HG03469 (cell line): ENCODE measurements at regions not wholly inside any gene's neighbourhood (a gene's known extent, or its start where the extent isn't known, plus 50 kb on each side); places are given as distances from the start of the nearest gene placed in this dataset.

ENCODE experiments used
- ATAC-seq: cut with Tn5 transposase; IDR thresholded peaks from one replicate; pipeline ENCODE4 v1.9.1; 2021; ENCODE audit warnings: mild to moderate bottlenecking, moderate library complexity, moderate number of reproducible peaks; ENCODE audit not compliant: unreplicated experiment

DNA sequence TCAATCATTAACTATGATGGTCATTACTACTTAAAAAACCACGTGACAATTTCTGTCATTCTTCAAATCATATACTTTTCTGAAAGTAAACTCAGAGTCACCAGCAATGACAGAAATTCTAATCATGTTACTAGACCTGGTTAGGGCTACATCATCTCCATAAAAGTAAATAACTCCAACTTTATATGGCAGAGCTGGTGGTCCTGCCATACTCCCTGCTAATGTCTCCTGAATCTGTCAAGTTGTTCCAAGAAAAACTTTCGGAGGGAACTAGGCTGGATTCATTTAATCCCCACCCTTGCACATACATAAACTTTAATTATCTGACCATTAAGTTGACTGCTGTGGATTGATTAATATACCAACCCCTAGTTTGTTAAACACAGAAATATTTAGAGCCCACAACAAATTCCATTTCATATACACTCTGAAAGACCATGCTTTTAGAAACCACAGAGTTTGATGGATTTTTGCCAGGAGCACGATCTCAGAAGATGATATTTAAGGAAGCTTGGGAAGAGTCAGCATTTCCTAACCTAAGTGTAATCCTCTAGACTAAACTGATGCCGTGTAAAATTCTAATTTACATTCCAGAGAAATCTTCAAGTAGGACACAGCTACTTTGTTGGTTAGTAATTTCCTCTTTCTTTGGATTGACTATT, 577.0 kb downstream of the FAT4 start:
- ATAC-seq: no peak

DNA sequence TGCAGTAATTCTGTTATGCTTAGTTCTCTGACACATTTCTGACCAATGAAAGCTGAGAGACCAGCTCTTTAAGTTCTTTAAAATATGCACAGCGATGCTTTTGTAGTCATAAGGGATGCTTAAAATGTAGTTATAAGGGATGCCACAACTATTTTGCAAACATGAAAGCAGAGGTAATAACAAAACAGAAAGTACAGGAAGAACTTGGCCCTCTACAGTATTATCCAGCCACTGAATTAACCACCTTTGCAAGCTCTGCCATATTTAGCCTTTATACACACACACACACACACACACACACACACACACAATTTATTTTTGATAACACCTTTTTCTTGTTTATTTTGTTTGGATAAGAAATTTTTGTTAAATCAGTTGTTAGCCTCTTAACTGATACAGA, 590.0 kb downstream of the FAT4 start:
- no peak for ATAC-seq

DNA sequence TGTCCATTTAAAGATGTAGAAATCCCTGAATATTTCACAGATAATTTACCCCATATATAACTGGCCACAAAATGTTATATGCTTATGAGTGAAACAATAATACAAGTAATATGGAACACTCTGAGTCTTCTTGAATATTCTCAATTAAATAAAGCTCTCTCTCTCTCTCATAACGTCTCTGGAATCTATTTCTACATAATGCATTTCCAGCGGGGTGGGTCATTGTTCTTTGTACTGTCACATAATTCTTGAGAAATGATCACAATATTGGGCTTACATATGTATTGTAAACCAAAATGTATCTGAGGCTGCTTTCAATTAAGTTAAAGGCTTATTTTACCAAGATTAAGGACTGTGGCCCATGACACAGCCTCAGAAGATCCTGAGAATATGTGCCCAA, 596.3 kb downstream of the FAT4 start:
- ATAC-seq: no peak

DNA sequence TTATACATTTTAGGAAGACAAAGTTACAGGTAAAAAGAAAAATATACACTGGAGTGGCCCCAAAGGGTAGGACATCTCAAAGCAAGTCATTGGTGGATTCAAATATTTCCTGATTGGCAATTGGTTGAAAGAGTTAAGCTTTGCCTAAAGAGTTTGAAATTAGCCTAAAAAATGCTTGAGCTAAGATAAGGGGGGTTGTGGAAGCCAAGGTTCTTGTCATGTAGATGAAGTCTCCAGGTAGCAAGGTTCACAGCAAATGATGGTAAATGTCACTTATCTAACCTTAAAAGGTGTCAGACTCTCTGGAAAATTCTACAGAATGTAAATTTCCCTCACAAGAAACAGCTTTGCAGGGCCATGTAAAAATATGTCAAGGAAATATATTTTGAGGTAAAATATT, 596.7 kb downstream of the FAT4 start:
- ATAC-seq: no peak

DNA sequence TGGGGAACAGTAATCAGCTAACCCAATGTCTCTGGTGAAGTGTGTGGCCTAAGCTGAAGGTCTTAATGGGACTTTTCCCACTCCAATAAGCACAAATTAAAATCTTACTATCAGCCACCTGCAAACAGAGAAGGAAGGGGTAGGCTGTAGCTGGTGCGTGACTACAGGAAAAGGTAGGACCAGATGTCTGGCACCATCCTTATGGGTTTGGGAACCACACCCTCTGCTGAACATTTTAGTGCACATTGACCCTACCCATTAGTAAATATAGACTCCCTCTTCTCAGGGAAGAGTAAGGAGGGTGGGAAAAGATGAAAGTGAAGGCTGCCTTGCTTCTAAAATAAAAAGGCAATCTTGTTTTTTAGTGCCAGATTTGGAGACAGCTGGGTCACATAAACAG, 602.8 kb downstream of the FAT4 start:
- no peak for ATAC-seq

DNA sequence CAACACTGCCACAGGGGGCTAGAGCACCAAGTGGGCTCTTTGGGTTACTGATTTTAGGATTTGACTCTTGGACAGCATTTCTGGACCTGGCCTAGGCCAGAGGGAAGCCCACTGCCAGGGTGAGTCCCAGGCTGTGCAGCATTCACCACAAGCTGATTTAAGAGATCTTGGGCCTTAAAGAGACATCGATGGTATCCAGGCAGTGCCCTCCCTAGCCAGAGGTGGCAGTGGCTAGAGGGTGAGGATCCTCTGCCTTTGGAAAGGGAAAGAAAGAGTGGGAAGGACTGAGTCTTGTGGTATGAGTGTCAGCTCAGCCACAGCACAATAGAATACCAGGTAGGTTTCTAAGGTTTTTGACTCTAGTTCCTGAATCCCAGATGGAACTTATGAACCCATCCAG, 613.9 kb downstream of the FAT4 start:
- no peak for ATAC-seq

DNA sequence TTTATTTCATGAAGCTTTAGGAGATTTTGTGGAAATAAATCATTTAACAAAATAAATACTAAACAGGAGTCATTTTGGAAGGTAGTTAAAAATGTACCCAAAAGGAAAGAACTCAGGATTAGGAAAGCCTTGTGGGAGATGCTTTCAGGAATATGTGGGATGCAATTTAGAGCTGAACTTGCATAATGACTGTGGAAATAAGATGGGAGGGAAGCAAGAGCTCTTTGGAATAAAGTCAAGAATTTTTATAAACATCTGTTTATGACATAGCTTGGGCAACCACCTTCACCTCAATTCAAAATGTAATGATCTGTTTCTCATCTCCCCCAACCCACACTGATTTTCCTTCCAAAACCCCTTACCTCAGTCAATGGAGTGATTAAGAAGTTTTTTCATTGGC, 623.8 kb downstream of the FAT4 start:
- no peak for ATAC-seq

DNA sequence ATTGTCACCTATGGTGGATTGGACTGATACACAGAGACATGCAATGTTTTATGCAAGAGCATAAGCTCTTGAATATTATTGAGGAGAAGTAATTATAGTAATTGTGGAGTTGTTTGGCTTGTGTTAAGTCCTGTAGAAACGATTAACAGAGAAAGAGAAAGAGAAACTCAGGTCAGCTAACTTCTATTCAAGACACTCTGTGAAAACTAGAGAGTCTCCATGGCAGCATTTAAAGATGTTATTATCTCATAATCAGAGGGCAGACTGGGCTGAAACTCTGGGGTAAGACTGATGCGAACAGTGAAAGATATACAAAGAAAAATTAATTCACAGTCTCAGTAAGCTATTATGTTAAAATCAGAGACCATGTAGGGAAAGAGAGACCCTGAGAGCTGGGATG, 625.7 kb downstream of the FAT4 start:
- no peak for ATAC-seq

DNA sequence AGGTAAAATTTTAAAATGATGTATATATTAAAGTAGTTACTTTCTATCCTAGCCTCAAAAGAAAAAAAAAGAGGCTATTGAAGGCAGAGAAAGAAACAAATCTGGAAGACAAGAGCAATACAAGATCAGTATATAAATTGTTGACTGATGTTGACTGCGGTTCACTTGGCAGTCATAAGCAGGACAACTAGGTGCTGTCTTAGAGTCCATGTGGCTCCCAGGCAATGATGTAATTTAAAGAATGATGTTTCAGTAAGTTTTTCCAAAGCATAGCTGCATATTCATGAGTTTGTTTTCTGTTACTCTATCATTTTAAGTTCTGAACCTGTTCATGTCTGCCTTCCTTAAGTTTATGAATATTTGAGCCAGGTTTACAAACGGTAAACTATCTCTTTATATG, 630.2 kb downstream of the FAT4 start:
- no peak for ATAC-seq

DNA sequence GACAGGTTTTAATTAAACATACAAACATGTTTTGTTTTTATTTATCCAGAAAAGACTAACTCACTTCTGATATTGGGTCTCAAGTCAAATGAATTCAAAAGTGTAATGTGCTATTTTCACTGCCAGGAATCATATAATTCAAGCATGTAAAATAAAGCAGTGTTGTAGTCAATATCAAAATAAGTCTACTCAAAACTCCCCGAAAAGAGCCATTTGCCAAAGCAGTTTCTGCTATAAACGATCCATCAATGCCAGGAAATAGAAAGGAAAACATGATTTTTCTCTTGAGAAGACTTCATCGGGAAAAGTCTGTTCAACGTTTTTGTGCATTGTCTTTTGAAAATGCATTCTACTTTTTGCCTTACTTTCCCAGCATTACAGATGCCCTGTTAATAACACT, 633.3 kb downstream of the FAT4 start:
- no peak for ATAC-seq

DNA sequence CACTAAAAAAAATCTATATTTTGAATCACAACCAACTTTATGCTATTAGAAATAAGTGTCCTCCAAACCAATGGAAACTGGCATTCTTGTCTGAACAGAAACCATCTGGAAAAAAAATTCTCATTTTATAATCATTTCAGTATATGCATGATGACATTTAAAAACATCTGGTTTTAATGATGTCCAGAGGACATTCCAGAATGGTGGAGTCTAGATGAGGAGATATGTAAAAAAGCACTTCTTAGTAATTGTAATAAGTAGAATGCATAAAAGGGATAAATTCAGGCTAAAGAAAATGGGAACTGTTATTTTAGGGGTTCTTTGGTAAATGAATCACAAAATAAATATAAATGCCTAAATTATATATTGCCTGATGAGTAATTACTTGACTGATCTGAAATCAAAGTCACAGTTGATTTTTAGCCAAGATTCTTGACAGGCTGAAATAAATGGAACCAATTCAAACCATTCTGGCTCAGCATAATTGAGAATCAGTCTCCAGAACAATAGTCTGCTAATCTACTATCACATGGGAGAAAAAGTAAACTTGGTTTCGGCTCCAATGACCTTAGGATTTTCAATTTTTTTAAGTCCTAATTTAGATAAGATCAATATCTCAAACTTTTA, 636.6 kb downstream of the FAT4 start:
- no peak for ATAC-seq

DNA sequence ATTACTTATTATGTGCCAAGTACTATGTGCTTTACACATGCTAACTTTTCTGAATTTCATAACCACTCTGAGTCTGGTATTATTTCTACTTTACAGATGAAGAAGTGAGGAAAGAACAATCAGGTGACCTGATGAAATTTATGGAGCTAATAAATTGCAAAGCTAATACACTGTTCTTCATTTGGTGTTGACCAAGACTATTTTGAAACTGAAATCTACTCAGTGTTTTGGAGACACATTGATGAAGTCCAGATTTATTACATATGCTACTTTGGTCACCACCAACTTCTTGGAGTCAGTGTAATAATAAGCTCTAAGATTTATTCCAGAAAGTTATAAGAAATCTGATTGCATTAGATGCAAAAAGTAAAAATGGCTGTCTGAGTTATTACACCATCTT, 637.9 kb downstream of the FAT4 start:
- no peak for ATAC-seq

DNA sequence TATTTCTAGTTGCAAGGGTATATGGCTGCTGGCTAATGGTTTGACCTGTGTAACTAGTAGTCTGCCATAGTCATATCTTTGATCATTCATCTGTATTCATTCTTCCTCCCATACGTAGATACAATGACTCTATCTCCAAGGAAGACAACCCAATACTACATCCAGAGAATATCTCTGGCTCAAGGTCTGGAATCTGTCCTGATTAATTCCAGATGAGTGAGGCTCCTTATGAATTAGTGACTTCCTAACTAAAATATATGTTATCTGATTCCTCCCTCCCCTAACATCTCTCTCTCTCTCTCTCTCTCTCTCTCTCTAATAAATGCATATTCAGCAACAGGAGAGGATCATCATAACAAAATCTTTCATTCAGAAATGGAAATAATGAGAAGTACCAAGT, 641.5 kb downstream of the FAT4 start:
- no peak for ATAC-seq

DNA sequence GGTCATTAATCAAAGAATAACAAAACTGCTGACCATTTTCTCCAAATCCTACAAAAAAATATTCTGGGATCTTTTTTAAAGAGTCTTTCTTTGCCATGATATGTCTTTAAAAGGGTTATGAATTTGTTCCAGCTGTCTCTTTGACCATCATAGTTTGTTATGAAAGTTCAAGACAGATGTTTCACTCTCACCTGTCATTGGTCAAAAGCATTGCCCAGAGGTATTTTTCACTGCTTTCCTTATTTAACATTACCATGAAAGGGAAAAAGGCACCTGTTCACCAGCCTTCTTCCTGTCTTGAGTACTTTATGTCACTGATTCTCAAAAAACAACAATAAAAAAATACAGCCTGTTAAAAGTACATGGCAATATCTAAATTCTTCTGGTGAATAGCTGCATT, 643.8 kb downstream of the FAT4 start:
- no peak for ATAC-seq

DNA sequence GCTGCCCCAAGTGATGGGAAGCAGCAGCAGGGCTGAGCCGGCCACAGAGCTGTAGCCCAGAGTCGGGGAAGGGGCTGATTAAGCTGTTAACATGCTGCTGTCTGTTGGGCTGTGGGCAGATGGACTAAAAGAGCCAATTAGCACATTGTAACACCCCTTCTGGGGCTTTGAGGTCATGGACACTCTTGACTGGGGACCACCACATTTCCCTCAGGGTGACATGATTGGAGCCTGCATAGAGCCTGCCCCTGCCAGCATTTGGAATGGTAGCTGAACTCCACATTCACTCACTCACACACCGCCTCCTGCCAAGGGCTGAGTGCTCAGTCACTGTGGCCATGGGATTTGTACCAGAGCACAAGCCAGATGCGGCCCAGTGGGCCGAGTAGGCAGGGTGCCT, 646.9 kb downstream of the FAT4 start:
- ATAC-seq: no peak

DNA sequence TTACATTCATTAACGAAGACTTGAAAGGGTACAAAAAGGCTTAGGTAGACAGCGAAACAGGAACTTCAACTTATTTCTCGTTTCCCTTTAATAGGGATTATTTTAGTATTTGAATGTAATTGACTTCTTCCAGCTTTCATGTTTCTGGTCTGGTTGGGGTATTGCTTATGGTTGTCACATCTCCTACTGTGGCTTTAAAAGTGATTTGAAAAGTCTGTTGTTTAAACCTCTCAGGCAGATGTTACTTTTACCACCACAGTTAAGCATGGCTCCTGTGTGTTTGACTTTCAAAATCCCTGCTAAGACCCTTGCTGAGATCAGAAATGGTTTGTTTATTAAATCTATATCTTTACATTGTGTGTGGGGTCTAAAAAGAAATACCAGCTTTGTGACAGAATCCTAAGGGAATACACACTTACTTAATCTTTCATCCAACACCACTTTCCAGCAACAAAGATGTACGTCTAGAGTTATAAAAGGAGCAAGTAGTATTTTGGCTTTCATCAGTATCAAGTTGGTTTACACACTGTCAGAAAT, 661.2 kb downstream of the FAT4 start:
- ATAC-seq: no peak

DNA sequence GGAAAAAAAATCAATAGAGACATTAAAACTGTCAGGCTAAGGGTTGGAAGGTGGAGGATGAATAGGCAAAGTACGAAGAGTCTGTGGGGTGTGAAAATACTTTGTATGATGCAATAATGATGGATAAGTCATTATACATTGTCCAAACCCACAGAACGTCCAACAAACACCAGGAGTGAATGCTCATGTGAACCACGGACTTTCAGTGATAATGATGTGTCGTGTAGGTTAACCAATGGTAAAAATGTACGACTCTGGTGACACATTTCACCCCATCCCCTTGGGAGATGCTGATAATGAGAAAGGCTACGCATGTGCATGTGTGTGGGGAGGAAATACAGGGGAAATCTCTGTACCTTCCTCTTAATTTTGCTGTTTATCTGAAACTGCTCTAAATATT, 665.2 kb downstream of the FAT4 start:
- ATAC-seq: no peak

DNA sequence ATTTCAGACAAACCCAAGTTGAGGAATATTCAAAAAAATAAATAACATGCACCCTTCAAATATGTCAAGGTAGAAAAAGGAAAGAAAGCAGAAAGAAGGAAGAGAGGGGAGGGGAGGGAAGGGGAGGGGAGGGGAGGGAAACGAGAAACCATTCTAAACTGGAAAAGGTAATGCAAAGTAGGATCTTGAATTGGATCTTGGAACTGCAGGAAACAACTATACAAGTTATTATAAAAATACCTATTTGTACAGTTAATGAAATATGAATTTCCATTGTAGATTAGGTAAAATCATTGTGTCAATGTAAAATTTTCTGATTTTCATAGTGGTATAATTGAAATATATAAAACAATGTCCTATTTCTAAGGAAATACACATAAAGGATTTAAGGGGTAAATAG, 668.4 kb downstream of the FAT4 start:
- no peak for ATAC-seq

DNA sequence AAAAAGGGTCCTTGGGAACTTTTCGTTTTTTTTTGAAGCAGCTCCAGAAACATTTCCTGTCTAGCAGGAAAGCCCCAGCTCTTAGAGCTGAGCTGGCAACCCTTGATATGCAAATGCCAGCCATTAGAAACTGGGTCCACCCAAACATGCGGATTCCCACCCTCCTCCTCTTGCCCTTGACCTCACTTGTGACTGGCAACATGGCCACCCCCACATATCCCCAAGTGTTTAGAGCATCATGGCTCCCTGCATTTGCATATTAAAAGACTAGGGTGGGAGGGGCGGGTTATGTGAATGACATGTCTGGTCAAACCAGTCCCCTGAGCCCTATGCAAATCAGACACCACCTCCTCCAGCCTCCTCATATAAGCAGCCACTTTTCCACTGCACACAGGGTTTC, 671.1 kb downstream of the FAT4 start:
- ATAC-seq: no peak

DNA sequence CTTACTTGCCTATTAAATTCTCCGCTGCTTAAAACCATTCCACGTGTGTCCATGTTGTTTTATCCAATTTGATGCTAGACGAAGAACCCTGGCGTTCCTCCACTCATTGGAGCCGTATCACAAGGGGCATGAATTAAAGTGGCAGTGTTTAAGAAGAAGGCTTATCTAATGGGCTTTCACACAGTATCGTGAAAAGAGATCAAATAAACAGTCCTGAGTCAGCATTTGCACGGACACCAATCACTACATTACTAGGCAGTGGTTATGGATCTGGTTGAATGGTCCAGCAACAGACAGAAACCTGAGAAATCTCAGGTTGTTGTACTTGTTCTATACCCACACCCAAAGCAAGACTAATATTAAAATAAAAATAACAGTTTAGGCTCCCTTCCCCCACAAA, 671.6 kb downstream of the FAT4 start:
- ATAC-seq: no peak

DNA sequence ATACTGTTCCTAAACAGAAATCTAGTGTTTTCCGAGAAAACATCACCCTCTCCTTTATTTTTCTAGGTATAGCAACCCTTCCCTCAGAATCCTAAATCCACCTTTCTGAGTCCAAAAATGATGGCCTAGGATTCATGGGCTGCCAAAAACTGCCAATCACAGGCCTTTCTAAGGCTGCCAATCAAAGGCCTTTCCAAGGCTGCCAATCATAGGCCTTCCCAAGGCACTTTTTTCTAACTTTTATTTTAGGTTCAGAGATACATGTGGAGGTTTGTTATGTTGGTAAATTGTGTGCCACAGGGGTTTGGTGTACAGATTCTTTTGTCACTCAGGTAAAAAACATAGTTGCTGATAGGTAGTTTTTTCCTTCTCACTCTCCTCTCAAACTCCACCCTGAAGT, 673.7 kb downstream of the FAT4 start:
- ATAC-seq: no peak

DNA sequence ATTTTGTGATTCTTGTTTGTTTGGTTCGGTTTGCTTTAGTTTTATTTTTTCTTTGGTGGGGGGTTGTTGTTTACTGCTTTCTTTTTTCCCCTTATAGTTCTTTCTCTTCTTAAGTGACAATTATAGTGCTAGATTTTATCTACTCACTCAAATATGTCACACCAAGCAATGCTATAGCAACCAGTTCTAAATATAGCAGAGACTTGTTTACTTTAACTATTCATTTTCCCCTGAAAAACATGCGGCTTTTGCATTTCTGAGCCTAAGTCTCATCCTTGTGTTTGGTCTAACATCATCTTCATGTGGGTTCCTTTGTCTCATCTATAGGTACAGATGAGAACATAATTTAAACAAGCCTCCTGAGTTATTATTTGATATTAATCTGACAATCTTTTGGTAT, 676.6 kb downstream of the FAT4 start:
- no peak for ATAC-seq

DNA sequence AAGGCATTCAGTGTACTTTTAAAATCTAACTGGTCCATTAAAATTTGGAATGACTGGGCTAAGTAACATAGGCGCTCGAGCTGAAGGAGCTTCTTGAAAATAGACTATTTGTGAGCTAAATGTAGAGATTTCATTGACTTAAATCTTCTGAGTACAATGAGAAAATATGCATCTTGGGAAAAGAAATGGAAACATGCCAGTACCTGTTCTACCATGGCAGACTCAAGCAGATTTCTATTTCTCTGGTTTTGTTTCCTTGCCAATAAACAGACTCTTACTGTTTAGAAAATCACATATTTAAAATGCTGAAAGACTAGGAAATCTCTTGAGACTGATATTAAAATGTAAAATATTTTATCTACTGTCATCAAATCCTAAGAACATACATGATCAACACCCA, 678.1 kb downstream of the FAT4 start:
- ATAC-seq: no peak
